ENCODE measurements at regions not wholly inside any gene's neighbourhood (a gene's known extent, or its start where the extent isn't known, plus 50 kb on each side); places are given as distances from the start of the nearest gene placed in this dataset.

DNA sequence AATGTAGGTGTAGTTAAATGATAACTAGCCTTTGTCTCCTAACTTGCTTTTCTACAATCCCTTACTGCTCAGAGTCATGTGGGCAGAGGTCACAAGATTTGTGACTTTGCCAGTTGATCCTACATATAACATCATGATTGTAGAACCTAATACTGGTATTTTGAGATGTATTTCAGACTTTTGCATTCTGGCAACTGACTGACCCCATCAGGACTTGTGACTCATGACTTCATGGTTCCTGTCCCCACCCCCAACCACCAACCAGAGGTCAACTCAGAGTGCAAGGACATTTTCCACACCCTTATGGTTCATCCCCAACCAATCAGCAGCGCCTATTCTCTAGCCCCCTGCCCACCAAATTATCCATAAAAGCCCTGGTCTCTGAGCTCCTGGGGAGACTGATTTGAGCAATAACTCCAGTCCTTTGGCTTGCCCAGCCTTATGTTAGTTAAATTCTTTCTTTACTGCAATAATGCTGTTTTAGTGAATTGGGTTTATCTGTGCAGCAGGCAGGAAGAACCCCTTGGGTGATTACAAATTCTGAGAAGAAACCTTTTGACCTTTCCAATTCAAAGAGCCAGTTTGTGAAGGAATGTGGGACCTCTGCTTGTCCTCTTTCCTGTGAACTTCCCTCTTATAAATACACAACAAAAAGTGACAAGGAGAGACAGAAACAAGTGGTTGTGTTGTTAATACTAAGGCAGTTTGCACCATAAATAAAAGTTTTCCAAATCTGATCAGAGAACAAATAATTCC is 588.7 kb downstream of the UTRN start:
- no peaks in the 10 kb centered on the region for H3K4me1 ChIP-seq (ENCODE audit: control insufficient read depth, insufficient read depth, low read length, poor library complexity, severe bottlenecking)
- H3K9me3 ChIP-seq (ENCODE audit: control insufficient read depth, low read length), result no peaks in the 10 kb centered on the region
- no CpG with 5 or more reads among the region's 1 CpG for WGBS, 2 experiments (ENCODE audit: insufficient coverage in 2 of 2)
- no peak overlapping the region for H3K4me3 ChIP-seq (ENCODE audit: extremely low read depth, insufficient read depth, low read length, poor library complexity, severe bottlenecking)
- H3K27ac ChIP-seq (ENCODE audit: low read depth, low read length, severe bottlenecking), result no peak overlapping the region
- H3K36me3 ChIP-seq (ENCODE audit: control insufficient read depth, insufficient read depth, low read length), result no peaks in the 10 kb centered on the region

DNA sequence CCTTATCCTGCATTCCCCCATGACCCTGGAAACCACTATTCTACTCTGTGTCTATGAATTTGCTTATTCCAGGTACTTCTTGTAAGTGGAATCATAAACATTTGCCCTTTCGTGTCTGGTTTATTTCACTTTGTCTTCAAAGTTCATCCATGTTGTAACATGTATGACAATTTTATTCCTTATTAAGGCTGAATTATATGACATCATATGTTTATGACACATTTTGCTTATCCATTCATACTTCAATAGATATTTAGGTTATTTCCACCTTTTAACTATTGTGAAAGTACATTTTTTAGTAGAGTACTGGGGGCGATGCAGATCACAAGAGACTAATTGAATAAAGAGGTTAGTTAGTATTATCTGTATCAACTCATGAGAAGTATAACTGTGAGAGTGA is 591.6 kb downstream of the UTRN start:
- no peaks in the 10 kb centered on the region for H3K9me3 ChIP-seq (ENCODE audit: control insufficient read depth, low read length)
- 63 to 100% methylated on average over 1 of the region's 2 CpGs for WGBS, 2 experiments (ENCODE audit: insufficient coverage in 2 of 2)
- no peaks in the 10 kb centered on the region for H3K4me1 ChIP-seq (ENCODE audit: control insufficient read depth, insufficient read depth, low read length, poor library complexity, severe bottlenecking)
- no peak overlapping the region for H3K4me3 ChIP-seq (ENCODE audit: extremely low read depth, insufficient read depth, low read length, poor library complexity, severe bottlenecking)
- no peaks in the 10 kb centered on the region for H3K36me3 ChIP-seq (ENCODE audit: control insufficient read depth, insufficient read depth, low read length)
- no peak overlapping the region for H3K27ac ChIP-seq (ENCODE audit: low read depth, low read length, severe bottlenecking)

DNA sequence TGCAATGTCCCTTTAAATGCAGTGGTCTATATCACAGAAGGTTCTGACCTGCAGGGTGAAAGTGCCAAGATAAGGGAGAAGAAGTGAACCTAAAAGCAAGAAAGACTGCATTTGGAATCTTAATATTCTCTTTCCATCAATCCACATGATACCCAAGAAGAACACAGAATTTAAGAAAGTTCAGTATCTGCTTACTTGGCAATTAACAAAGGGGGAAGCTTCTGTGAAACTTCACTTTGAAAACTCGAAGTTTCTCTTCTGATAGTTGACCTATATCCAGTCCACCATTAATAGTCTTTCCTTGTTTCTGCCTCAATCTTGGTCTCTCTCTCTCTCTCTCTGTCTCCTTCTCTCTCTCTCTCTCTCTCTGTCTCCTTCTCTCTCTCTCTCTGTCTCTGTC is 592.0 kb downstream of the UTRN start:
- 82 to 89% methylated on average over 1 of the region's 1 CpG for WGBS, 2 experiments (ENCODE audit: insufficient coverage in 2 of 2)
- Histone ChIP-seq H3K36me3 (ENCODE audit: control insufficient read depth, insufficient read depth, low read length) (no peaks in the 10 kb centered on the region), H3K4me3 (ENCODE audit: extremely low read depth, insufficient read depth, low read length, poor library complexity, severe bottlenecking) (no peak overlapping the region), H3K9me3 (ENCODE audit: control insufficient read depth, low read length) (no peaks in the 10 kb centered on the region), H3K27ac (ENCODE audit: low read depth, low read length, severe bottlenecking) (no peak overlapping the region), H3K4me1 (ENCODE audit: control insufficient read depth, insufficient read depth, low read length, poor library complexity, severe bottlenecking) (no peaks in the 10 kb centered on the region)

DNA sequence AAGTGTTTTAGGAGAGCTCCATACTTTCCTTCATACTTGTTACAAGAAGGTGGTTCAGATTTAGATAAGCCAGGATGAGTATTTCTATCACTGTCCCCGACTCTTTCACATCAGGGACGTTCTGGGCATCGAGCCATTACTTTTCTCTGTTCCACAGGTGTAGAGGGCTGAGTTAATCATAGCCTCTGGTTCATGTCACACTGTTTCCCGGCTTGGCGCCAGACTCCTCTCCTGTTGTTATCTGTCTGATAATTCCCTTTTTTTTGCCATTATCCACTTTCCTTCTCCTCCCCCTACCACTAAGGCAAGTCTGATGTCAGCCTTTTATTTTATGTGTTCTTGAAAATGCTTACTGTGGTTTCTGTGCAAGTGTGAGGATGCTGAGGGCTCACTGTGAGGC is 593.4 kb downstream of the UTRN start:
- Histone ChIP-seq H3K36me3 (ENCODE audit: control insufficient read depth, insufficient read depth, low read length) (no peaks in the 10 kb centered on the region), H3K9me3 (ENCODE audit: control insufficient read depth, low read length) (no peaks in the 10 kb centered on the region), H3K4me3 (ENCODE audit: extremely low read depth, insufficient read depth, low read length, poor library complexity, severe bottlenecking) (no peak overlapping the region), H3K27ac (ENCODE audit: low read depth, low read length, severe bottlenecking) (no peak overlapping the region), H3K4me1 (ENCODE audit: control insufficient read depth, insufficient read depth, low read length, poor library complexity, severe bottlenecking) (no peaks in the 10 kb centered on the region)
- 93 to 94% methylated on average over 2 to 4 of the region's 5 CpGs for WGBS, 2 experiments (ENCODE audit: insufficient coverage in 2 of 2)

DNA sequence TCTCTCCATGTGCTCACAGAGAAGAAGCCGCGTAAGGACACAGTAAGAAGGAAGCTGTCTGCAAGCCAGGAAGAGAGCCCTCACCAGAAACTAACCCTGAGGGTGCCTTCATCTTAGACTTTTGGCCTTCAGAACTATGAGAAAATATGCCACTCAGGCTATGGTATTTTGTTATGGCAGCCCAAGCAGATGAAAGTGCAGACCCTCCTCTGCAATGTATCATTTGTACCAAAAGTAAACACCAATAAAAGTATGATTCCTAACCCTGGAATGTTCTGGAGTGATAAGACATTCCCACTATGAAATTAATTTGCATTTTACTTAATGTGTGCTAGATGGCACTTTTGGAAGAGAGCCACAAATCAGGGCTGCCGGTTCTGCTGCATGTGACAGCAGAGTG is 594.3 kb downstream of the UTRN start:
- H3K9me3 ChIP-seq (ENCODE audit: control insufficient read depth, low read length), result no peaks in the 10 kb centered on the region
- no peak overlapping the region for H3K4me3 ChIP-seq (ENCODE audit: extremely low read depth, insufficient read depth, low read length, poor library complexity, severe bottlenecking)
- WGBS, 2 experiments (ENCODE audit: insufficient coverage in 2 of 2), result 100% methylated on average over 3 of the region's 3 CpGs; no CpG with 5 or more reads in 1 of the 2 experiments
- H3K4me1 ChIP-seq (ENCODE audit: control insufficient read depth, insufficient read depth, low read length, poor library complexity, severe bottlenecking), result no peaks in the 10 kb centered on the region
- no peaks in the 10 kb centered on the region for H3K36me3 ChIP-seq (ENCODE audit: control insufficient read depth, insufficient read depth, low read length)
- no peak overlapping the region for H3K27ac ChIP-seq (ENCODE audit: low read depth, low read length, severe bottlenecking)

DNA sequence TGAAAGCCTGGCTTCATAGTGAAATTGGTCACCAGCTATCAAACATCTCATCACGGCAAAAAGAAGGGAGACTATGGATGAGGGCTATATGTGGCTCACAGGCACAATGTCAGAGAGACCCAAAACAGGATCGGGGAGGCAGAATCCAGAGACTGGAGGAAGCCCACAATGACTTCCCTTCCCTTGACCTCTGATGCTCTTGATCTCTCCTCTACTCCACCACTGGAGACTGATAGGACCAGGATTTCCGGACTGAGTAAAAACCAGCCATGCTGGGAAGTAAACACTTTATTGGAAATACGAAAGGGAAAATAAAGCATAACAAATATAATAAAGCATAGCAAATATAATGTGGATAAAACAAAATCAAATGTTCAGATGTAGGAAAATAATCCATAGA is 597.3 kb downstream of the UTRN start:
- H3K9me3 ChIP-seq (ENCODE audit: control insufficient read depth, low read length), result no peaks in the 10 kb centered on the region
- H3K27ac ChIP-seq (ENCODE audit: low read depth, low read length, severe bottlenecking), result no peak overlapping the region
- H3K4me1 ChIP-seq (ENCODE audit: control insufficient read depth, insufficient read depth, low read length, poor library complexity, severe bottlenecking), result no peaks in the 10 kb centered on the region
- no peak overlapping the region for H3K4me3 ChIP-seq (ENCODE audit: extremely low read depth, insufficient read depth, low read length, poor library complexity, severe bottlenecking)
- H3K36me3 ChIP-seq (ENCODE audit: control insufficient read depth, insufficient read depth, low read length), result no peaks in the 10 kb centered on the region
- no CpG with 5 or more reads among the region's 4 CpGs for WGBS, 2 experiments (ENCODE audit: insufficient coverage in 2 of 2)

DNA sequence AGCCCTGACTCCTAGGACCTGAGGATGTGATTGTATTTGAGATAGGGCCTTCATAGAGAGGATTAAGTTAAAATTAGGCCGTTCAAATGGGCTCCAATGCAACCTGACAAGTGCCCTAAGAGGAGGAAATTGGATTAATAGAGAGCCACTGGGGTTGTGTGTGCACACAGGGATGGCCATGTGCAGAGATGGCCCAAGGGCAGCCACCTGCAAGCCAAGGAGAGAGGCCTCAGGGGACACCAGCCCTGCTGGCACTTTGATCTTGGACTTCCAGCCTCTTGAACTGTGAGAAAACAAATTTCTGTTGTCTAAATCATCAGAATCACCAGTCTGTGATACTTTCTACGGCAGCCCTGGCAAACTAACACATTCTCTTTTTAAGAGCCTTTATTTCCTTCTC is 598.8 kb downstream of the UTRN start:
- Histone ChIP-seq H3K36me3 (ENCODE audit: control insufficient read depth, insufficient read depth, low read length) (no peaks in the 10 kb centered on the region), H3K4me3 (ENCODE audit: extremely low read depth, insufficient read depth, low read length, poor library complexity, severe bottlenecking) (no peak overlapping the region), H3K27ac (ENCODE audit: low read depth, low read length, severe bottlenecking) (no peak overlapping the region), H3K9me3 (ENCODE audit: control insufficient read depth, low read length) (no peaks in the 10 kb centered on the region), H3K4me1 (ENCODE audit: control insufficient read depth, insufficient read depth, low read length, poor library complexity, severe bottlenecking) (no peaks in the 10 kb centered on the region)
- WGBS, 2 experiments (ENCODE audit: insufficient coverage in 2 of 2), result 83 to 100% methylated on average over 1 of the region's 2 CpGs

DNA sequence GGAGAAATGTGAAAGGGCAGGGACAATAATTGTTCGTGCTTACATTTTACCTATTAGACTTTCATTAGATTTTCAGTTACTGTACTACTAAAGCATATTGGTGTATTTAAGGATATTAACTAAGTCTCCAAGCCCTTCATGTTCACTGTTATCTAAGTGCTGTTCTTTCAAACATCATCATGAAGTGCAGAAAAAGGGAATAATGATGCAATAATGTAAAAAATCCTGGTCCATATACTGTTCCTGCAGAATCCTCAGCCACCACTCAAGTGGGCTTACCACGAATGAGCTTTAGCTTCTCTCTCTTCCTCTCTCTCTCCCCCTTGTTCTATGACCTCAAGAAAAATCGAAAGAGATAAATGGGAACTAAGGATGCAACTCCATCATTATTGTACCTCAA is 600.7 kb downstream of the UTRN start:
- Histone ChIP-seq H3K4me1 (ENCODE audit: control insufficient read depth, insufficient read depth, low read length, poor library complexity, severe bottlenecking) (no peaks in the 10 kb centered on the region), H3K4me3 (ENCODE audit: extremely low read depth, insufficient read depth, low read length, poor library complexity, severe bottlenecking) (no peak overlapping the region), H3K27ac (ENCODE audit: low read depth, low read length, severe bottlenecking) (no peak overlapping the region), H3K36me3 (ENCODE audit: control insufficient read depth, insufficient read depth, low read length) (no peaks in the 10 kb centered on the region), H3K9me3 (ENCODE audit: control insufficient read depth, low read length) (no peaks in the 10 kb centered on the region)
- 100% methylated on average over 1 of the region's 3 CpGs for WGBS, 2 experiments (ENCODE audit: insufficient coverage in 2 of 2)

DNA sequence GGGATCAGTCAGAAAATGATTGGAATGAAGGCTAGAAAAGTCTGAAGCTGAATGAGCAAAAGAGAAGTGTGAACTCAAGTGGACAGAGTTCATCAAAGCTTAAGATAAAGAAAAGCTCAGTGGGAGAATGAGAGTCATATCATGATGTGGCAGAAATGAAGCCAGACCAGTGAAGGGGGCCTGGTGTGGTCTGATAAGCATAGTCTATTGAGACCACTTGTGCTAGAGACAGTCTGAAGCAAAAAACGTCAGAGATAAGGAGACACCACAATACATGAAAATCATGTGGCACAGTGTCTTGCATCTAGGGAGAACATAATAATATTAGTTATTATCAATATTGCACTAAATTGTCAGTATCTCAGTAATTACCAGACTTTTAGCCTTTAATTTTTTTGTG is 601.5 kb downstream of the UTRN start:
- no CpG with 5 or more reads among the region's 1 CpG for WGBS, 2 experiments (ENCODE audit: insufficient coverage in 2 of 2)

DNA sequence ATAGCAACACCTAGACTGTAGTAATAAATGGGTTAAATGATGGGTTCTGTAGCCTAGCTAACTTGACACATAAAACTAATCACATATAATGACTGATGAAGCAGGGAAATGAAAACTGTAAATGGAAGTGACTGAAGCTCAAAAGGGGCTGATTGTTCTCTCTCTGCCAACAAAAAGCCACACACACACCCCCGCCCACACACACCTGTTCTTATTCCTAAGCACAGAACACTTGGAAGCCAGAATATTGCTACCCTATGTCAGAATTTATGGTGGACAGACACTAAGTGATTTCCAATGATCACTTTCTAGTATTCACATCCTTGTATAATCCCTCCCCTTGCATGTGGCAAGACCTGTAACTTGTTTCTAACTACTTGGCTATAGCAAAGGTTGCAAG is 603.5 kb downstream of the UTRN start:
- no peaks in the 10 kb centered on the region for H3K36me3 ChIP-seq (ENCODE audit: control insufficient read depth, insufficient read depth, low read length)
- no peak overlapping the region for H3K27ac ChIP-seq (ENCODE audit: low read depth, low read length, severe bottlenecking)
- H3K4me3 ChIP-seq (ENCODE audit: extremely low read depth, insufficient read depth, low read length, poor library complexity, severe bottlenecking), result no peak overlapping the region
- no CpG with 5 or more reads among the region's 1 CpG for whole genome bisulfite sequencing, 2 experiments (ENCODE audit: insufficient coverage in 2 of 2)
- no peaks in the 10 kb centered on the region for H3K4me1 ChIP-seq (ENCODE audit: control insufficient read depth, insufficient read depth, low read length, poor library complexity, severe bottlenecking)
- H3K9me3 ChIP-seq (ENCODE audit: control insufficient read depth, low read length), result no peaks in the 10 kb centered on the region

More for the DNA sequence above, 601.5 kb downstream of the UTRN start:
- no peaks in the 10 kb centered on the region for H3K36me3 ChIP-seq (ENCODE audit: control insufficient read depth, insufficient read depth, low read length)
- H3K4me3 ChIP-seq (ENCODE audit: extremely low read depth, insufficient read depth, low read length, poor library complexity, severe bottlenecking), result no peak overlapping the region
- H3K27ac ChIP-seq (ENCODE audit: low read depth, low read length, severe bottlenecking), result no peak overlapping the region
- H3K4me1 ChIP-seq (ENCODE audit: control insufficient read depth, insufficient read depth, low read length, poor library complexity, severe bottlenecking), result no peaks in the 10 kb centered on the region
- no peaks in the 10 kb centered on the region for H3K9me3 ChIP-seq (ENCODE audit: control insufficient read depth, low read length)

DNA sequence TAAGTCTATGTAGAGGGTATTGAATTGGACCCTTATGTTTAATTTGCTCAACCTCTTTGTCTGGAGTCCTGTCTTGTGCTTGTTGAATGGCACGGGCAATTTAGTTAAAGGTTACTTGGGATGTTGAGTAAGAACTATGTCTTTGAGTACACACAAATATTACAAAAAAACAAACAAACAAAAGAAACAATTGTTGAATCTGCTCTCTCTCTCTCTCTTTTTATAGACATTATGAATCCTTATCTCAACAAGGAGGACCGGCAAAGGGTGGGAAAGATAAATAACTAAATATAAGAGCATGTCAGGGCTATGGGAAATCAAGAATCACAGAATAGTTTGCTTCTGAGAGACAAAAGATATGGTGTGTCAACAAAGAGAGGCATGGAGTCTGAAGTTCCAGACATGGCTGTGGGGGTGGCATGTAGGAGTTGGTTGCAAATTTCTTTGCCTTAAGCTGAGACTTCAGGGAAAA is 608.6 kb downstream of the UTRN start:
- H3K36me3 ChIP-seq (ENCODE audit: control insufficient read depth, insufficient read depth, low read length), result no peaks in the 10 kb centered on the region
- H3K27ac ChIP-seq (ENCODE audit: low read depth, low read length, severe bottlenecking), result no peak overlapping the region
- peaks cover 13% of the 10 kb centered on the region for H3K4me1 ChIP-seq (ENCODE audit: control insufficient read depth, insufficient read depth, low read length, poor library complexity, severe bottlenecking)
- no peak overlapping the region for H3K4me3 ChIP-seq (ENCODE audit: extremely low read depth, insufficient read depth, low read length, poor library complexity, severe bottlenecking)
- 80% methylated on average over 1 of the region's 2 CpGs; no CpG with 5 or more reads in 1 of the 2 experiments for WGBS, 2 experiments (ENCODE audit: insufficient coverage in 2 of 2)
- H3K9me3 ChIP-seq (ENCODE audit: control insufficient read depth, low read length), result no peaks in the 10 kb centered on the region
